NT2/D1 (cell line): ENCODE measurements at regions not wholly inside any gene's neighbourhood (a gene's known extent, or its start where the extent isn't known, plus 50 kb on each side); places are given as distances from the start of the nearest gene placed in this dataset.

Experiments
- SUZ12 ChIP-seq: IDR thresholded peaks from 2 replicates; pipeline ENCODE4 v1.6.1; 2011; ENCODE audit not compliant: insufficient read length, insufficient read depth; ENCODE audit errors: extremely low read depth
- YY1 ChIP-seq: IDR thresholded peaks from 2 replicates; pipeline ENCODE4 v1.6.1; 2011; ENCODE audit not compliant: insufficient read length, insufficient read depth
- ZNF274 ChIP-seq: IDR thresholded peaks from 2 replicates; pipeline ENCODE4 v1.6.1; 2011; ENCODE audit warnings: mild to moderate bottlenecking, low read depth, low read length

DNA sequence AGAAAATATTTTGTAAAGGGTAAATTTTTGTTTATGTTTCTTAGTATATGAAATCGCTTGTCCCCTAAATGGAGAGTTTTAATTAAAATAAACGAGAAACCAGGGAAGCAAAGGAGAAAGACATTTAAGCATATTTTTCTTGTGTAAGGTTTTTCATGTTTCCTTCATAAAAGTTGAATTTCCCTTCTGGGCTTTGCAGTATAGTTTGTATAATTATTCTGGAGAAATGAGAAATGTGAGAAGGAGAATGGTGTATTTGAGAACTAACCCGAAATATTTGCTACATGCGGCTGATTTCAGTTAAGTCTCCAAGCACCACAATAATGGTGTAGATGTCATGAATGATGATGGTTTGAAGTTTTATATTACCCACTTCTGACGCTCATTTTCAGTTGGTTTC is 307.7 kb upstream of the SEL1L start:
- TF ChIP-seq ZNF274: no peak
- no peak for TF ChIP-seq YY1
- no peak for TF ChIP-seq SUZ12
